ENCODE measurements at regions not wholly inside any gene's neighbourhood (a gene's known extent, or its start where the extent isn't known, plus 50 kb on each side); places are given as distances from the start of the nearest gene placed in this dataset.

DNA sequence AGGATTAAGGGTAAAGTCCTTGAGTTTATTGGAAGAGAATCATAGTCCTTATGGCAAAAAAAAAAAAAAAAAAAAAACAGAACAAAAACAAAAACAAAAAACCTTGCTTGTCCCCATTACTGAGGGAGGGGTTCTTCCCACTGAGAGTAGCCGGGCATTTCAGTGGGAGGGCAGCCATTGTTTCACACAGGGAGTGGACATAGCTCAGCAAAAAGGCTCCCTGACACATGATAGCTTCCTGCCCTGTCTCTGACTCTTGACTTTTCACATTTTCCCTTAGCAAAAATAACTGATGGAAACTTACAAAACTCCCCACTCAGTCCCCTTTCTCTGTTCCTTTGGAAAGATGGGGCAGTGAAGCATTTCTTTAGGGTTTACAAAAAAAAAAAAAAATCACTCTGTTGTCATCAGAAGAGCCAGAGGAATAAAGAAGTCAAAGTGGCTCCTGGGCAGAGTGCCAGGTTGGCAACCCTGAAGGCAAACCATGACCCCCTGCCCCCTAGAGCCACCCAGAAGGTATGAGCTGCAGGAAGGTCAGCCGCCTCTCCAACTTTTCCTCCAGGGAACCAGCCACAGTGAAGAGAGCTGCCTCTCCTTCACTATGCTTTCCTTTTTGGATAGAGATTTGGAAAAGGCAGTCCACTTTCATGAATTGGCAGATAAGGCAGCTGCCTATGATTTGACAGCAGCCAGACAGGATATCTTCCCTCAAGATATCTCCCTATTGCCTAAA, 170.6 kb downstream of the KDR start:
- WGBS (ENCODE audit: insufficient coverage), result no CpG with 5 or more reads among the region's 2 CpGs
- CTCF ChIA-PET, result no interaction called here
- H3K9ac ChIP-seq (ENCODE audit: low read length), result no peak overlapping the region

DNA sequence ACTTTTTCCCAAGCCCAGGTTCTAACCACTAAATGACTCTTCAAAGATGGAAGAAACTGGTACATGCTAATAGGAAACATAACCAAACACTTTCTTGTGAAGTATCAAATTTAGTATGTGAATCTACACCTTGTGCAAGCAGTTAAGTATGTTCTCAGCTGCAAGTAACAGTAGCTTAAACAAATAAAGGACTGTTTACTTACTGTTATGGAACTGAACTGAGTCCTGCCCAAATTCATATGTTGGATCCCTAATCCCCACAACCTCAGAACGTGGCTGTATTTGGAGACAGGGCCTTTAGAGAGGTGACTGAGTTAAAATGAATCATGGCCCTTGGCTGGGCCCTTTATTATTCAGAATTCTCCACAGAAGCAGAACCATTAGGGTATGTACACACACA, 178.7 kb downstream of the KDR start:
- no peaks in the 10 kb centered on the region for H3K9me3 ChIP-seq (ENCODE audit: control extremely low read depth in 1 of 3, control insufficient read depth in 2 of 3, insufficient read depth in 1 of 3, low read length in 2 of 3)
- H2AFZ ChIP-seq (ENCODE audit: insufficient read depth, low read depth, low read length, poor library complexity, severe bottlenecking), result no peak overlapping the region
- H3K27me3 ChIP-seq (replicated peaks in 1 of 4; ENCODE audit: control extremely low read depth in 1 of 4, control insufficient read depth in 3 of 4, insufficient read depth in 4 of 4, low read length in 3 of 4), result no peaks in the 10 kb centered on the region
- TF ChIP-seq EZH2 (IDR thresholded peaks at IDR 0.05; ENCODE audit: borderline replicate concordance, insufficient read depth, low read depth, low read length, poor library complexity, severe bottlenecking), result no peak
- TF ChIP-seq, protein P1, sequence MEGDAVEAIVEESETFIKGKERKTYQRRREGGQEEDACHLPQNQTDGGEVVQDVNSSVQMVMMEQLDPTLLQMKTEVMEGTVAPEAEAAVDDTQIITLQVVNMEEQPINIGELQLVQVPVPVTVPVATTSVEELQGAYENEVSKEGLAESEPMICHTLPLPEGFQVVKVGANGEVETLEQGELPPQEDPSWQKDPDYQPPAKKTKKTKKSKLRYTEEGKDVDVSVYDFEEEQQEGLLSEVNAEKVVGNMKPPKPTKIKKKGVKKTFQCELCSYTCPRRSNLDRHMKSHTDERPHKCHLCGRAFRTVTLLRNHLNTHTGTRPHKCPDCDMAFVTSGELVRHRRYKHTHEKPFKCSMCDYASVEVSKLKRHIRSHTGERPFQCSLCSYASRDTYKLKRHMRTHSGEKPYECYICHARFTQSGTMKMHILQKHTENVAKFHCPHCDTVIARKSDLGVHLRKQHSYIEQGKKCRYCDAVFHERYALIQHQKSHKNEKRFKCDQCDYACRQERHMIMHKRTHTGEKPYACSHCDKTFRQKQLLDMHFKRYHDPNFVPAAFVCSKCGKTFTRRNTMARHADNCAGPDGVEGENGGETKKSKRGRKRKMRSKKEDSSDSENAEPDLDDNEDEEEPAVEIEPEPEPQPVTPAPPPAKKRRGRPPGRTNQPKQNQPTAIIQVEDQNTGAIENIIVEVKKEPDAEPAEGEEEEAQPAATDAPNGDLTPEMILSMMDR (IDR thresholded peaks at IDR 0.05), result no peak
- no peaks in the 10 kb centered on the region for H3K36me3 ChIP-seq (replicated peaks in 1 of 2; ENCODE audit: control extremely low read depth in 1 of 2, control insufficient read depth in 1 of 2, extremely low read depth in 1 of 2, insufficient read depth in 2 of 2, low read length in 1 of 2)
- ChIA-PET CTCF (no interaction called here), POLR2A (no interaction called here)
- WGBS (ENCODE audit: insufficient coverage), result no CpG with 5 or more reads among the region's 1 CpG
- H3K9ac ChIP-seq (ENCODE audit: low read length), result no peak overlapping the region
- no peak for ATAC-seq (ENCODE audit: low read depth)
- no peak for DNase-seq
- intact Hi-C loops (cut with micrococcal nuclease), result no loop called here
- Mint-ChIP-seq H3K27me3 (no peaks in the 10 kb centered on the region), H3K9me3 (ENCODE audit: insufficient read depth) (no peaks in the 10 kb centered on the region), H3K27ac (no peak overlapping the region), H3K4me1 (peaks cover 19% of the 10 kb centered on the region), H3K4me3 (no peak overlapping the region)
- peaks cover 12 to 17% of the 10 kb centered on the region in 2 donors for H3K4me1 ChIP-seq (ENCODE audit: control insufficient read depth in 2 of 2, insufficient read depth in 2 of 2, low read length in 2 of 2)
- H3K79me2 ChIP-seq (ENCODE audit: control insufficient read depth, insufficient read depth, low read length), result no peaks in the 10 kb centered on the region
- no peaks in the 10 kb centered on the region for H4K20me1 ChIP-seq (ENCODE audit: control insufficient read depth, insufficient read depth, low read length, poor library complexity, severe bottlenecking)
- no peak overlapping the region for H3K27ac ChIP-seq (ENCODE audit: low read length in 2 of 2)
- no peak overlapping the region for H3K4me3 ChIP-seq (ENCODE audit: control extremely low read depth in 1 of 5, extremely low read depth in 1 of 5, insufficient read depth in 1 of 5, low read depth in 2 of 5, low read length in 4 of 5)
- H3K4me2 ChIP-seq (replicated peaks; ENCODE audit: low read depth, low read length, poor library complexity, severe bottlenecking), result no peak overlapping the region

More for the DNA sequence above, 170.6 kb downstream of the KDR start:
- no peak for TF ChIP-seq EZH2 (IDR thresholded peaks at IDR 0.05; ENCODE audit: borderline replicate concordance, insufficient read depth, low read depth, low read length, poor library complexity, severe bottlenecking)
- TF ChIP-seq, protein P1 (IDR thresholded peaks at IDR 0.05), result no peak
- H3K36me3 ChIP-seq (replicated peaks in 1 of 2; ENCODE audit: control extremely low read depth in 1 of 2, control insufficient read depth in 1 of 2, extremely low read depth in 1 of 2, insufficient read depth in 2 of 2, low read length in 1 of 2), result no peaks in the 10 kb centered on the region
- POLR2A ChIA-PET, result no interaction called here
- no peak overlapping the region for H3K4me3 ChIP-seq (ENCODE audit: control extremely low read depth in 1 of 5, extremely low read depth in 1 of 5, insufficient read depth in 1 of 5, low read depth in 2 of 5, low read length in 4 of 5)
- intact Hi-C loops (cut with micrococcal nuclease), result no loop called here
- no peak overlapping the region for H3K27ac Mint-ChIP-seq
- H3K4me3 Mint-ChIP-seq, result no peak overlapping the region
- H2AFZ ChIP-seq (ENCODE audit: insufficient read depth, low read depth, low read length, poor library complexity, severe bottlenecking), result no peak overlapping the region
- no peaks in the 10 kb centered on the region for H4K20me1 ChIP-seq (ENCODE audit: control insufficient read depth, insufficient read depth, low read length, poor library complexity, severe bottlenecking)
- H3K27me3 Mint-ChIP-seq, result peaks cover 4% of the 10 kb centered on the region
- H3K4me1 Mint-ChIP-seq, result no peaks in the 10 kb centered on the region
- no peaks in the 10 kb centered on the region for H3K27me3 ChIP-seq (replicated peaks in 1 of 4; ENCODE audit: control extremely low read depth in 1 of 4, control insufficient read depth in 3 of 4, insufficient read depth in 4 of 4, low read length in 3 of 4)
- no peak for DNase-seq
- no peak overlapping the region for H3K27ac ChIP-seq (ENCODE audit: low read length in 2 of 2)
- ATAC-seq (ENCODE audit: low read depth), result no peak
- no peak overlapping the region for H3K4me2 ChIP-seq (replicated peaks; ENCODE audit: low read depth, low read length, poor library complexity, severe bottlenecking)
- no peaks in the 10 kb centered on the region for H3K9me3 ChIP-seq (ENCODE audit: control extremely low read depth in 1 of 3, control insufficient read depth in 2 of 3, insufficient read depth in 1 of 3, low read length in 2 of 3)
- H3K9me3 Mint-ChIP-seq (ENCODE audit: insufficient read depth), result no peaks in the 10 kb centered on the region
- H3K4me1 ChIP-seq (ENCODE audit: control insufficient read depth in 2 of 2, insufficient read depth in 2 of 2, low read length in 2 of 2), result no peaks in the 10 kb centered on the region
- H3K79me2 ChIP-seq (ENCODE audit: control insufficient read depth, insufficient read depth, low read length), result no peaks in the 10 kb centered on the region

All from B cell (primary cell).